ENCODE measurements at regions not wholly inside any gene's neighbourhood (a gene's known extent, or its start where the extent isn't known, plus 50 kb on each side); places are given as distances from the start of the nearest gene placed in this dataset.

- no peak for DNase-seq (ENCODE audit: low read depth)
Measured at GRCh38 chr6:141313986-141314385, 818.7 kb upstream of the GJE1 start.

DNA sequence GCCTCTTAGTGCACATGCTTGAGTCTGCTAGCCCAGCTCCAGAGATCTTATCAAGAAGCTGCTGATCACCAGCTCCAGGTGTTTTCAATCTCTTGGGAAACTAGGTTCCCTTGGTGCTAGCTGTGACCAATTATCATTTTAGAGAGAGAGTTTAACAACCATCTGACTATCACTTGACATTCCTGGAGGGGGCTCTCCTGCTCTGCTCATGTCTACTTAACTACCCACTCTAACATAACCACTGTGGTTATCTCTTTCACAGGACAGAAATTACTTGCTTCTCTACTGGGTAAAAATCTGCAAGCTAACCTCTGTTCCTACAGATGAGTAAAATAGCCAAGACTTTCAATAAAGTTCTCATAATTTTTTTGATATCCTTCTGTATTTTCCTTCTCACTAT, 823.4 kb upstream of the GJE1 start:
- DNase-seq (ENCODE audit: low read depth), result no peak

GRCh38 chr6:141307309-141307998, 825.3 kb upstream of the GJE1 start:
- no peak for DNase-seq (ENCODE audit: low read depth)

DNA sequence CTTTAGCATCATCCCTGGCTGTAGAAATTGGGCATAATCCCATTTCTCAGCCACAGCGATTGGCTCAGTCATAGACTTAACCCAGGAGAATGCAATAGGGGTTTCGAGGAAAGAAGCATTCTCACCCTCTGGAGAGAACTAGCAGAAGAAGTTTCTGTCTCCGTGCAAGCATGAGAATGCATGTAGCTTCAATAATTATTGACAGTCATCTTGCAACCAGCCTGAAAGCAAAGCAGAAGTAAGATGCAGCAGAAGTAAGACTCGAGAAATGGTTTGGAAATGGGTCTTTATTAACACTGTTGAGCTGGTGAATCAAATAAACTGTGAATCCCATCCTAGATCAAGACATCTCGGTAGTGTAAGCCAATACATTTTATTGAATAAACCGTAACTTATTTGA, 828.8 kb upstream of the GJE1 start:
- no peak for DNase-seq (ENCODE audit: low read depth)

GRCh38 chr6:141301779-141302178, 830.9 kb upstream of the GJE1 start:
- DNase-seq (ENCODE audit: low read depth), result peak; percentile 56

DNA sequence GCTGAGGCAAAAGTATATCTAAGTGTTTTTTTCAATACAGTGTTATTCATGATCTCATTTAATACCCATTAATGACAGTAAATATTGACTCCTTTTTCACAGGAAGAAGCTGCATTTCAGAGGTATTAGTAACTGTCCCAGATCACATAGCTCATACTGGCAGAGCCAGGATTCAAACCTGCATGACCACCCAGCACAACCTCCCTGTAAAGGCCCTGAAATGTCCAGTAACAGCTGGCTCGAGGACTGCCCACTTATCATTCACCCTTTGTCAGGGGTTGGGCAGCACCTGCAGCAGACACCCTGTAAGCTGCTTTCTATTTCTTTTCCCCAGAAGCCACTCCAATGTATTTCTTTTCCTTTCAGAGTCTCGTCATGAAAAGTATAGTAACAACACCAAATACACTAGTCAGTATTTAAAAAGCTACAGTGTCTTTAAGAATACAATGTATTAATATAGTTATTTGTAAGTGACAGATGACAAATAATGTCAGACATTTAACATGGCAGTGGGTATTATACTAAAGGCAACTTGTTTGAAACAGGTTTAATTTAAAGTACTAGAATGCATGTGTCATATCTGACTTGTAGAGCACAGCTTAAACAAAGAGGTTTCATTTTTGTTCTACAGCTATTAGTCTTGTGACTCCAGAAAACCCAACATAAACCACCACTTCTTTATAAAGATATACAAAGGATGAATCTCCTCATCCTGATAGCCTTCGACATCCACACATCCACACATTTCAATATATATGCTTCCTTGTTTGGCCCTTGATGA, 841.6 kb upstream of the GJE1 start:
- DNase-seq (ENCODE audit: low read depth), result peak; percentile 19

DNA sequence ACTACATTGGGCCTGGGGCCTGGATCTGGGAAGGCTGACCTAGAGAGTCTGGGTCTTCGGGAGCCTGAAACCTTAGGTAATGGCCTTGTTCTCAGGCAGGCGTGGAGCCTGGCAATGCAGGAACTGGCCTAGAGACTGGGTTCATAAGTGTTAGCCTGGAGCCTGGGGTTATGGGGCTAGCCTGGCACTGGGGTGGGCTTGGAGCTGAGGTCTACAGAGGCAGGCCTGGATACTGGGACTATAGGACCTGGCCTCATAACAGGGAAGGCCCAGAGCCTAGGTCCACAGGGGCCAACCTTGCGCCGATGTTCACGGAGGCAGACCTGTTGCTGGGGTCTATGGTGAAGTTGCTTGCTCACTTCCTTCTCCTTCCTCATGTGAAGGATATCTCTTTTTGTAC, 843.8 kb upstream of the GJE1 start:
- DNase-seq (ENCODE audit: low read depth), result no peak

GRCh38 chr6:141282263-141282662, 850.5 kb upstream of the GJE1 start:
- DNase-seq (ENCODE audit: low read depth), result no peak

- no peak for DNase-seq (ENCODE audit: low read depth)
Measured at GRCh38 chr6:141269684-141270083, 863.0 kb upstream of the GJE1 start.

DNA sequence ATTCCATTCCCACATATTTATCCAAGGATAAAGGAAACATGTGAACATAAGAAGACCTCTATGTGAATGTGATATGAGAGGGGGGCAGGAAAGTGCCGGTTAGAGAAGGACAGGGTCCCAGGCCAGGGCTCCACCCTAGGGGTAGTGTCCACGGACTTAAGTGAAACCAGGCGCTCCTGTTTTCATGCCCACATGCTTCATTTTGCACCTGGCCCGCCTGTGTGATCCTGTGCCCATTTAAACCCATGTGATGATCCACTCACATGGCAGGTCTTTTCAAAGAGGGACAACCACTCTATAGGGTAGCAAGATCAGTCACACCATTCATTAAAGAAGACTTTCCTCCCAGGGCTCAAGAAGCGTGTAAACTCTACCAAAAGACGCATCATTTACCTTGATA, 865.3 kb upstream of the GJE1 start:
- DNase-seq (ENCODE audit: low read depth), result no peak

GRCh38 chr6:141265756-141266623, 866.7 kb upstream of the GJE1 start:
- peak; percentile 16 for DNase-seq (ENCODE audit: low read depth)

DNA sequence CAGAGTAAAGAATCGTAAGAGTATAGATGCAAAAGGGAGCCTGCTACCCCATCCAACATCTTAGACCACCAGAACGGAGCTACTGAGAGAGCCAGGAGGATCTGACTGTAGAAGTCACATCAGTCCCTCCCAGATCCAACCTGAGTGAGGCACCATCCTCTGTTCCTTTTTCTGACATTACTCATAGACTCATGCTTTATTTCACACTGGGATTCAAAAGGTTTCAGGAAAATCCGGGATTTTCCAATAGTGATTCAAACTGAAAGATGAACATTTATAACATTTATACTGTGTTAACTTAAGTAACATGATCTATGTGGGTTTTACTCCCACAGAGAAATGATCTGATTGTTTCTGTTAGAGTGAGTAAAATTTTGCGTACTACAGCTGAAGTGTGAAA, 868.6 kb upstream of the GJE1 start:
- DNase-seq (ENCODE audit: low read depth), result peak; percentile 3

DNA sequence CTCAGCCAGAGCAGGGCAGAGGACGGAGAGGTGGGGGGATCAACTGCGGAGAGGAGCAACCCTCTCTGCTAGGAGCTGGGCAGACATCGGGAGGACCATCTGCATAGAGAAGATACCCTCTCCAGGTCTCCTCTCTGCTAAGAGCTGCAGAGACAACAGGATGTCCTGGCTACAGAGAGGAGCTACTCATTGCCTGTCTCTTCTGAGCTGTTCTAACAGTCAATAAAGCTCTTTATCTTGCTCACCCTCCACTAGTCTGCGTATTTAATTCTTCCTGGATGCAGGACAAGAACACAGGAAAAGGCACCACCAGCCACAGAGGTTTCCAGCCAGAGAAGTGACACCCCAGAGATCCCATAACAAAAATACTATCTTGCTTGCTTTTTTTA, 871.1 kb upstream of the GJE1 start:
- DNase-seq (ENCODE audit: low read depth), result no peak

DNA sequence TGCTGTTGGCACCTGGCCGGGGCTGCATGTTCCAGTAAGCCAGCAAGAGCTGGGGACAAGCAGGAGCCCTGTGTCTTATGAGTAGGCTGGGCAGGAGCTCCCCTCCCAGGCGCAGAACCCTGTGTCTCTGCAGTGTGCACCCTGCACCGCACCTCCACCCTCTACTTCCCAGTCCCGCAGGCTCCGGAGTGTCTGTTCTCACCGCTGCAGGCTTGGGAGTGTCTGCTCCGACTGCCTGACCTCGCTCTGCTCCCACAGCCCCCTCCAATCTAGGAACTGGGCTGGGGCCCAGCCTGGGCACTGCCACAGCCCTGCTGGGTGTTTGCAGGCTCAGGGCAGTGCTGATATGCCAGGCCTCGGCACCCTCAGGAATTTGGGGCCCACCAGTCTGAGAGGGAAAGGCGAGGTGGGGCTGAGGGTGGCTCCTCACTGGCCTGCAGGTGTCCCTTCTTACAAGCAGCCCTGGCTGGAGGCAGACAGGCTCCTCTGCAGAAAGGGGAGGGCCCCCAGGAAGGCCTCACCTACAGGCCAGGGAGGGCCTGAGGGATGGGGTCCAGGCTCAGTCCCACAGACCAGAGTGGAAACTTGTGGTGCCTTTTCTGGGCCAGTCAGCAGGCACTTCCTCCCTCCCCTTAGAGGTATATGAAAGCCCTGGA, 871.6 kb upstream of the GJE1 start:
- no peak for DNase-seq (ENCODE audit: low read depth)

DNA sequence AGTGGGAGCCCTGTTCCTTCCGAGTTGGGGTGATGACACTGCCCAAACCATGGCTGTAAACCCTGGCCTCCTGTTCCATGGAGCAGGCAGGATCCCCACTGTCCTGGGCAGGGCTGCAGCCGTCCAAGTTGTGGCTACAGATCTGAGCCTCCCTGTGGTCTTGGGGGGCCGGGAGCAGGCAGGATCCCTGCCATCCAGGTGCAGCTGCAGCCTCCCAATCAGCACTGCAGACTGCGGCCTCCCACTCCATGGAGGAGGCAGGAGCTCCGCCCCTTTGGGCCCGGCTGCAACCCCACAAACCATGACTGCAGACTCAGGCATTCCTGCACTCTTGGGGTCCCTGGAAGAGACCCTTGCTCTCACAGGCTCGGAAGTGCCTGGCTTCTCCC, 872.1 kb upstream of the GJE1 start:
- DNase-seq (ENCODE audit: low read depth), result no peak

DNA sequence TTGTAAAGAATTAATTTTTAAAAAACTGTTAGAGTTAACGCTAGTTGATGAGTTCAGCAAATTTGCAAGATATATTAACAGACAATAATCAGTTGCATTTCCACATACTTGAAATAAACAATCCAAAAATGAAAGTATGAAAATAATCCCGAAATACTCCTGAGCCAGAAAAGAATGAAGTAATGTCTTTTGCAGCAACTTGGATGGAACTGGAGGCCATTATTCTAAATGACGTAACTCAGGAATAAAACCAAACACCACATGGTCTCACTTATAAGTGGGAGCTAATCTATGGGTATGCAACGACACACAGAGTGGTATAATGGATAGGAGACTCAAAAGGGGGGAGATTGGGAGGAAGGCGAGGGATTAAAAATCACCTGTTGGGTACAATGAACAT, 872.9 kb upstream of the GJE1 start:
- DNase-seq (ENCODE audit: low read depth), result no peak

- DNase-seq (ENCODE audit: low read depth), result no peak
Measured at GRCh38 chr6:141259091-141259490, 873.6 kb upstream of the GJE1 start.

GRCh38 chr6:141258516-141258915, 874.2 kb upstream of the GJE1 start:
- DNase-seq (ENCODE audit: low read depth), result no peak

GRCh38 chr6:141254336-141254735, 878.4 kb upstream of the GJE1 start:
- no peak for DNase-seq (ENCODE audit: low read depth)

GRCh38 chr6:141252828-141253608, 879.7 kb upstream of the GJE1 start:
- peak; percentile 18 for DNase-seq (ENCODE audit: low read depth)

GRCh38 chr6:141251286-141251685, 881.4 kb upstream of the GJE1 start:
- no peak for DNase-seq (ENCODE audit: low read depth)
